HFF-Myc (cell line): ENCODE measurements at regions not wholly inside any gene's neighbourhood (a gene's known extent, or its start where the extent isn't known, plus 50 kb on each side); places are given as distances from the start of the nearest gene placed in this dataset.

Experiments used
- DNase-seq: peaks from one replicate; pipeline ENCODE4 v3.0.0-alpha.2; 2011; ENCODE audit warnings: low read depth; ENCODE audit errors: extremely low read depth
- H3K4me3 ChIP-seq: replicated peaks from 2 replicates; pipeline ENCODE4 v1.5.1; 2011; ENCODE audit warnings: low read depth, mild to moderate bottlenecking, control low read depth, low read length
- TF ChIP-seq, protein P1 (sequence below): IDR thresholded peaks from 2 replicates; pipeline ENCODE4 v1.5.1; 2012; ENCODE audit warnings: mild to moderate bottlenecking, low read depth, low read length, control low read depth; ENCODE audit errors: missing control alignments

DNA sequence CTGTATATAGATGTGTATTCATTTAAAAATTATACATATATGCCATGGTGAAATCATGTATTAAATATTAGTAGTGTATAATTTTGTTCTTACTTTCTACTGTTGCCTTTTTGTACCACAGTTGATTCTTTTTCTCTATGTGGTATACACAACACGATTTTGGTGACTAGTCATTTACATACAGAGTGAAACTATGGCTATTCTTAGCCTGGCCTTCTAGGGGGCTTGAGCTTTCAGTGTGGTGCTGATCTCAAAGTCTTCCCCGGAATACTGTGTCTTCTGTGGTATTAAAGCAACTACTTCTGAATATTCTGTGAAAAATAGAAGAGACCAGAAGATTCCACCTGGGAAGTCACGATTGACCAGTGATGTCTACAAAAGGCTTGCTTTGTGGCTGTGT, 301.9 kb downstream of the UTRN start:
- TF ChIP-seq, protein P1, sequence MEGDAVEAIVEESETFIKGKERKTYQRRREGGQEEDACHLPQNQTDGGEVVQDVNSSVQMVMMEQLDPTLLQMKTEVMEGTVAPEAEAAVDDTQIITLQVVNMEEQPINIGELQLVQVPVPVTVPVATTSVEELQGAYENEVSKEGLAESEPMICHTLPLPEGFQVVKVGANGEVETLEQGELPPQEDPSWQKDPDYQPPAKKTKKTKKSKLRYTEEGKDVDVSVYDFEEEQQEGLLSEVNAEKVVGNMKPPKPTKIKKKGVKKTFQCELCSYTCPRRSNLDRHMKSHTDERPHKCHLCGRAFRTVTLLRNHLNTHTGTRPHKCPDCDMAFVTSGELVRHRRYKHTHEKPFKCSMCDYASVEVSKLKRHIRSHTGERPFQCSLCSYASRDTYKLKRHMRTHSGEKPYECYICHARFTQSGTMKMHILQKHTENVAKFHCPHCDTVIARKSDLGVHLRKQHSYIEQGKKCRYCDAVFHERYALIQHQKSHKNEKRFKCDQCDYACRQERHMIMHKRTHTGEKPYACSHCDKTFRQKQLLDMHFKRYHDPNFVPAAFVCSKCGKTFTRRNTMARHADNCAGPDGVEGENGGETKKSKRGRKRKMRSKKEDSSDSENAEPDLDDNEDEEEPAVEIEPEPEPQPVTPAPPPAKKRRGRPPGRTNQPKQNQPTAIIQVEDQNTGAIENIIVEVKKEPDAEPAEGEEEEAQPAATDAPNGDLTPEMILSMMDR, result no peak

DNA sequence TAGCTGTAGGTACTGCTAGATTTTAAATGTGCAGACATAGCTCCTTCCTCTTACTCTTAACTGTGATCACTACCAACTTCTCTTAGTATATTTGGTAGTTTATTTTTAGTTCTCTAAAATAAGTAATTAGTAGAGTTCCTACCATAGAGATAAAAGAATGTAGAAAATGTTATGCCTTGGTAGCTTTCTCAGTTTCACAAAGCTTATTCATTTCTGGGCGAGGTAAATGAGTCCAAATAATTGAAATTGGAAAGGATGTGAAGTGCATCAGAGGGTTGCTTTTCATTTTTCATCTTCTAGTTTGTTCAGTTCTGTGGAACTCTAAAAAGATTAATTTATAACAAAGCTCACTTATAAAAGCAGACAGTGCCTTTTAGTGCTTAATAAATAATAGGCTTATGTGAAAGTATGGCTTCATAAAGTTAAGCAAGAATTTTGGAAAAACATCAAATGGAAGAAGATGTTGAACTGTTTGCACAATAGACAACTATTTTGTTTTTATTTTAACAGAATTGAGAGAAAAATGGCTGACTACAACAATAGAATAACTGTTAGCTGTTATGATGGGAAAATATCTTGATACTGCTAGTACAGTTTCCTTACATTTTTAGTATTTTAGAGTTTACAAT, 303.7 kb downstream of the UTRN start:
- no peak for DNase-seq
- TF ChIP-seq, protein P1, result no peak
- H3K4me3 ChIP-seq, result no peak overlapping the region

More for the DNA sequence above, 301.9 kb downstream of the UTRN start:
- no peak overlapping the region for H3K4me3 ChIP-seq
- DNase-seq, result no peak

DNA sequence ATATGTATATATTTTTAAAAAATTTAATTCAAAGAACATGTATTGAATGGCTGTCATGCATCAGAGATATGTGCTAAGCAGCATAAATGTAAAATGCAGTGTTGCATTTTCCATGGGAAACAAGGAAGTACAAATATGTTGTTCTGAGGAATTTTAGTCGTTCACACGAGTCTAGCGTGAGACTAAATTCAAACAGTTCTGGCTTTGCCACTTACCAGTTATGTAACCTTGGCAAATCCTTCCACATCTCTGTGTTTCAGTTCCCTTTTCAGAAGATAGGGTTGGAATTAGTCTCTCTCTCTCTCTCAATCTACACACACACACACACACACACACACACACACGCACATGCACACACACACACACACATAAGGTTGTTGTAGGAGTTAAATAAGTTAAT, 305.4 kb downstream of the UTRN start:
- TF ChIP-seq, protein P1, result no peak
- H3K4me3 ChIP-seq, result no peak overlapping the region
- DNase-seq, result no peak

DNA sequence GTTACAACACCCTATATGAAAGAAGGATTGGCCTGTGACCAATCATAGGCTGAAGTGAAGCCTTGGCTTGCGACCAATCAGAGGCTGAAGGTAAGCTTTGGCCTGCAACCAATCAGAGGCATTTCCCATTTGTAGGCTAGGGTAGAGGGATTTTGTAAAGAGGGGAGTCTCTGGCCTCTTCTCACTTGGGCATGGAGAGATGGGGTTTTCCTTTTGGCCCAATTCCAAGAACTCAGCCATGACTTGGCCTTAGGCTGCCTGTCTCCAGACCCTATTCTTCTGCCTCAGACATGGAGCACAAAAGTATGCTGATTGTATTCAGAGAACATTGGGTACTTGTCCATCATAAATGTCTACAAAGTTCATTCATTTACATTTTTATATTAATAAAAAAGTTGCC, 308.3 kb downstream of the UTRN start:
- no peak for DNase-seq
- H3K4me3 ChIP-seq, result no peak overlapping the region
- TF ChIP-seq, protein P1, result no peak

DNA sequence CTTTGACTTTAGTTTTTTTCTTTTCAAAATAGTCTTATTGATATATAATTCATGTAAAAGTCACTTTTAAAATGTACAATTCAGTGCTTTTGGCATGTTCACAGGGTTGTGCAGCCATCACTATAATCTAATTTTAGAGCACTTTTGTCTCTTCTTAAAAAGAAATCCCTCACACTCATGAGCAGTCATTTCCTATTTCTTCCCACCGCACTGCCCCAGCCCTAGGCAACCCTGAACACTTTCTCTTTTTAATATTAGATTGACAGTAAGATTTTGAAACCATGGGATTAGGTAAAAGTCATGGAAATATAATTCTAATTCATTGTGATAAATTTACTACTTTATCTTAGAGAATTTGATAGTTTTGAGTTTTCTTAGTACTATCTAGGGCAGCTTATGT, 309.4 kb downstream of the UTRN start:
- TF ChIP-seq, protein P1, result no peak
- H3K4me3 ChIP-seq, result no peak overlapping the region
- no peak for DNase-seq

DNA sequence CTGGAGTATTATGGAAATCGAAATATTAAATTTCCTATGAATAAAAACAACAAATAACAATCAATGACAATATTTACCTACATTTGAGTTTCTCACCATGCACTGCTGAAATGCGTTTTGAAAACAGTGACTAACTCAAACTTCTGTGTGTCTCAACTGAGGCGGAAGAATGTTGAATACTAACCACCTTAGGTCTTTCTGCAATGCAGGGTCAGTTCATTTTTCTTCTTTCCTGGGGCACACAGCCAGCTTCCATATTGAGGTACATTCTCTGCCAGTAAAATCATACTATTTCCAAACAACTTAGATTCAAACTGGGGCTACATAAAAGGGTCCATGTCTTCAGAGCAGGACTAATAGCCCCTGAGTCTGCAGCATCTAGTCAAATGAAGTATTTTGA, 310.1 kb downstream of the UTRN start:
- DNase-seq, result no peak
- no peak overlapping the region for H3K4me3 ChIP-seq
- TF ChIP-seq, protein P1, result no peak

DNA sequence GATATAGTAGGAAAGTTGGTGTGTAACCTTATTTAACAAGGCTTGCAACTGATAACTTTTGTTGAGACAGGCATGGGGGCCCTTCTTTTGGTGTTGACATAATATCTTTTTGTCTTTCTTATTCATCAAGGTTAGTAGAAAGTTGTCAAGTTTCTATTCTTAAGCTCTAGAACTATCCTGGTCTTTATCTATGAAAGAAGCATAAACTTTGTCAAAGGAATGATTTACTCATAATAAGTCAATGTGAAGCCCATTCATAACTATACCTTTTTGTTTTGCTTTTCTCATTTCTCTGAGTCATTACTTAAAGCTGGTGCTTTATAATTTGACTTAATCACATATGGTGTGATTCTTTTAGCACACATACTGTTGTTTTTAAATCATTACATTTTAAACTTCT, 312.4 kb downstream of the UTRN start:
- no peak for DNase-seq
- no peak overlapping the region for H3K4me3 ChIP-seq
- TF ChIP-seq, protein P1, result no peak
